Fibroblast of the aortic adventitia (primary cell): ENCODE measurements at regions not wholly inside any gene's neighbourhood (a gene's known extent, or its start where the extent isn't known, plus 50 kb on each side); places are given as distances from the start of the nearest gene placed in this dataset.

ENCODE experiments used
- DNase-seq: peaks from one replicate; pipeline ENCODE4 v3.0.0-alpha.2; 2010; ENCODE audit warnings: low read depth
- H3K4me3 ChIP-seq: 2 replicates; pipeline ENCODE4 v1.5.1; 2011; ENCODE audit warnings: low read depth, mild to moderate bottlenecking, control low read depth, low read length, moderate library complexity
- TF ChIP-seq, protein P1 (sequence below): IDR thresholded peaks from 2 replicates; pipeline ENCODE4 v1.5.1; 2011; ENCODE audit warnings: mild to moderate bottlenecking, low read length, control low read depth, inconsistent platforms; ENCODE audit not compliant: insufficient read depth

- TF ChIP-seq, protein P1, sequence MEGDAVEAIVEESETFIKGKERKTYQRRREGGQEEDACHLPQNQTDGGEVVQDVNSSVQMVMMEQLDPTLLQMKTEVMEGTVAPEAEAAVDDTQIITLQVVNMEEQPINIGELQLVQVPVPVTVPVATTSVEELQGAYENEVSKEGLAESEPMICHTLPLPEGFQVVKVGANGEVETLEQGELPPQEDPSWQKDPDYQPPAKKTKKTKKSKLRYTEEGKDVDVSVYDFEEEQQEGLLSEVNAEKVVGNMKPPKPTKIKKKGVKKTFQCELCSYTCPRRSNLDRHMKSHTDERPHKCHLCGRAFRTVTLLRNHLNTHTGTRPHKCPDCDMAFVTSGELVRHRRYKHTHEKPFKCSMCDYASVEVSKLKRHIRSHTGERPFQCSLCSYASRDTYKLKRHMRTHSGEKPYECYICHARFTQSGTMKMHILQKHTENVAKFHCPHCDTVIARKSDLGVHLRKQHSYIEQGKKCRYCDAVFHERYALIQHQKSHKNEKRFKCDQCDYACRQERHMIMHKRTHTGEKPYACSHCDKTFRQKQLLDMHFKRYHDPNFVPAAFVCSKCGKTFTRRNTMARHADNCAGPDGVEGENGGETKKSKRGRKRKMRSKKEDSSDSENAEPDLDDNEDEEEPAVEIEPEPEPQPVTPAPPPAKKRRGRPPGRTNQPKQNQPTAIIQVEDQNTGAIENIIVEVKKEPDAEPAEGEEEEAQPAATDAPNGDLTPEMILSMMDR, result no peak
- no peak overlapping the region for H3K4me3 ChIP-seq
- DNase-seq, result no peak
These were observed 1178.0 kb downstream of the SORCS1 start for GRCh38 chr10:105986486-105986885.

DNA sequence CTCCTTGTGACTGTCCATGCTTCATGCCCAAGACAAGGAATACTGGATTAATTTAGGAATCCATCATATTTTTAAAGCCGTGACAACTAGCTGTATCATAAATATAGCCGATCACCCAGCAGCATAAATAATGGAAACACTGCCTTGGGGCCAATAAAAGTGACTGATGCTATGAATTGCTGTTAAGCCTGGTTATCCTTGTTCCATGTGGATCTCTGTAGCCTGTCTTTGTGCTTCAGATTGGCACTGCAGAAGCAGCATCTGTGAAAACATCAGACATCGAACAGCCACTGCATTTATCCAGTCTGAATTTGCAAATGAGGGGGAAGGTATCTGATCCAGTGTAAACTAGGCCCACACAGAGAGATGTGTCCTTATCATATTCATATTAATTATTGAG lies 1181.8 kb downstream of the SORCS1 start:
- H3K4me3 ChIP-seq, result no peak overlapping the region
- no peak for DNase-seq
- TF ChIP-seq, protein P1, result no peak

GRCh38 chr10:105981679-105982078 lies 1182.8 kb downstream of the SORCS1 start:
- no peak overlapping the region for H3K4me3 ChIP-seq
- DNase-seq, result no peak
- TF ChIP-seq, protein P1, result no peak

GRCh38 chr10:105974803-105975456 lies 1189.6 kb downstream of the SORCS1 start:
- peak overlapping the region; percentile 14 for H3K4me3 ChIP-seq
- TF ChIP-seq, protein P1, result peak; percentile 49
- DNase-seq, result peak; percentile 21

- H3K4me3 ChIP-seq, result no peak overlapping the region
- TF ChIP-seq, protein P1, result no peak
- DNase-seq, result no peak
These were observed 1190.6 kb downstream of the SORCS1 start for GRCh38 chr10:105973902-105974301.

DNA sequence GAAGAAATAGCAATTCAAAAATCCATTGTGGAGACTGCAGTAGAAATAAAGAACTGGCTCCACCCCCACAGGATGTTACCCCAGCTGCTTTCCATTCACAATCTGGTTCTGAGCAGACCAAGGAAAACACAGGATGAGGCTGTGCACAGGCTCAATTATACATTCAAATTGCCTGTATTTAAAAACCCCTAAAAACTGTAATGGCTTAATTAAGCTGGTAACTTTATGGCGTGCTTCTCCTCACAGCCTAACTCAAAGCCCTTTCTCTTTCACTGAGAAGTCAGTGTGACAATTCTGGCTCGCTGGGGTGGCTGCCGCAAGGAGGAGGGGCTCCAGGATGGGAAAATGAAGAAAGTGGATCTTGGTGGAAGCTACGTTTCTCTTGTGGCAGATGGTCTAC lies 1191.1 kb downstream of the SORCS1 start:
- no peak for DNase-seq
- TF ChIP-seq, protein P1, result no peak
- H3K4me3 ChIP-seq, result no peak overlapping the region

GRCh38 chr10:105971460-105971859 lies 1193.0 kb downstream of the SORCS1 start:
- TF ChIP-seq, protein P1, result no peak
- H3K4me3 ChIP-seq, result no peak overlapping the region
- DNase-seq, result no peak
